WTC11 (cell line): ENCODE measurements at regions not wholly inside any gene's neighbourhood (a gene's known extent, or its start where the extent isn't known, plus 50 kb on each side); places are given as distances from the start of the nearest gene placed in this dataset.

Experiments
- ATAC-seq: fragments of 200-7000 bp; cut with Tn5 transposase; 2 replicates; pipeline ENCODE4 v1.10.0; 2021; ENCODE audit warnings: mild to moderate bottlenecking, moderate library complexity
- CTCF ChIA-PET: fragments of 300-600 bp; sonication (Branson Sonifier 250); formaldehyde crosslinking; loops from one replicate; lab custom pipeline; 2021; ENCODE audit warnings: antibody characterized with exemption; lab: Charles Lee
- POLR2A ChIA-PET: fragments of 350-600 bp; sonication (Branson Sonifier 250); formaldehyde crosslinking; loops from one replicate; lab custom pipeline; 2021; ENCODE audit warnings: antibody characterized with exemption; lab: Charles Lee
- DNase-seq: peaks from one replicate; pipeline ENCODE4 v3.0.0; 2021; ENCODE audit warnings: low spot score
- H3K27ac Mint-ChIP-seq: 2 replicates; pipeline ENCODE4 v1.8.0; 2021; ENCODE audit warnings: mixed read lengths
- H3K27me3 Mint-ChIP-seq: 2 replicates; pipeline ENCODE4 v1.8.0; 2021; ENCODE audit warnings: low read depth, mild to moderate bottlenecking, moderate library complexity, mixed read lengths
- H3K36me3 Mint-ChIP-seq: 2 replicates; pipeline ENCODE4 v1.8.0; 2021; ENCODE audit warnings: mixed read lengths
- H3K4me1 Mint-ChIP-seq: 2 replicates; pipeline ENCODE4 v1.8.0; 2022; ENCODE audit warnings: mixed read lengths
- H3K4me3 Mint-ChIP-seq: 2 replicates; pipeline ENCODE4 v1.8.0; 2021; ENCODE audit warnings: mild to moderate bottlenecking, moderate library complexity, mixed read lengths
- H3K9me3 Mint-ChIP-seq: 2 replicates; pipeline ENCODE4 v1.8.0; 2021; ENCODE audit warnings: mixed read lengths
- ATF2 ChIP-seq: sonication (generic); formaldehyde crosslinking; IDR thresholded peaks from 2 replicates; pipeline ENCODE4 v1.8.1; 2022; ENCODE audit warnings: low read depth, missing genetic modification reagents, borderline replicate concordance
- CREB1 ChIP-seq: sonication (generic); formaldehyde crosslinking; IDR thresholded peaks from 2 replicates; pipeline ENCODE4 v1.8.0; 2023; ENCODE audit warnings: mild to moderate bottlenecking, missing genetic modification reagents
- CREM ChIP-seq: sonication (generic); formaldehyde crosslinking; IDR thresholded peaks from 2 replicates; pipeline ENCODE4 v1.8.1; 2022; ENCODE audit warnings: mild to moderate bottlenecking, missing genetic modification reagents, moderate library complexity
- CTCF ChIP-seq: fragments of 200-600 bp; IDR thresholded peaks from 2 replicates; pipeline ENCODE4 v1.8.0; 2022; ENCODE audit warnings: antibody characterized with exemption
- E2F1 ChIP-seq: sonication (generic); formaldehyde crosslinking; IDR thresholded peaks from 2 replicates; pipeline ENCODE4 v1.8.0; 2022; ENCODE audit warnings: mild to moderate bottlenecking, missing genetic modification reagents
- E2F5 ChIP-seq: sonication (generic); formaldehyde crosslinking; IDR thresholded peaks from 2 replicates; pipeline ENCODE4 v1.8.1; 2022; ENCODE audit warnings: mild to moderate bottlenecking, moderate library complexity, missing genetic modification reagents
- ESRRA ChIP-seq: sonication (generic); formaldehyde crosslinking; IDR thresholded peaks from 2 replicates; pipeline ENCODE4 v1.8.1; 2022; ENCODE audit warnings: mild to moderate bottlenecking, missing genetic modification reagents, borderline replicate concordance
- ETV6 ChIP-seq: sonication (generic); formaldehyde crosslinking; IDR thresholded peaks from 2 replicates; pipeline ENCODE4 v1.8.1; 2022; ENCODE audit warnings: mild to moderate bottlenecking, missing genetic modification reagents
- FOXP4 ChIP-seq: sonication (generic); formaldehyde crosslinking; IDR thresholded peaks from 2 replicates; pipeline ENCODE4 v1.8.0; 2022; ENCODE audit warnings: mild to moderate bottlenecking, missing genetic modification reagents
- GABPB1 ChIP-seq: sonication (generic); formaldehyde crosslinking; IDR thresholded peaks from 2 replicates; pipeline ENCODE4 v1.8.1; 2023; ENCODE audit warnings: mild to moderate bottlenecking, missing genetic modification reagents
- GRHL2 ChIP-seq: fragments of 250-450 bp; sonication (Bioruptor Pico); IDR thresholded peaks from 2 replicates; pipeline ENCODE4 v1.8.0; 2022; ENCODE audit warnings: mild to moderate bottlenecking, moderate library complexity; ENCODE audit not compliant: insufficient replicate concordance, severe bottlenecking
- HMGA2 ChIP-seq: fragments of 250-450 bp; sonication (Bioruptor Pico); IDR thresholded peaks from 2 replicates; pipeline ENCODE4 v1.4.0; 2021; ENCODE audit warnings: mild to moderate bottlenecking, moderate library complexity
- HMGXB4 ChIP-seq: sonication (generic); formaldehyde crosslinking; IDR thresholded peaks from 2 replicates; pipeline ENCODE4 v1.8.1; 2023; ENCODE audit warnings: mild to moderate bottlenecking, moderate library complexity, missing genetic modification reagents
- IRF2 ChIP-seq: sonication (generic); formaldehyde crosslinking; IDR thresholded peaks from 2 replicates; pipeline ENCODE4 v1.8.0; 2022; ENCODE audit warnings: low read depth, missing genetic modification reagents, borderline replicate concordance
- KAT7 ChIP-seq: sonication (generic); formaldehyde crosslinking; IDR thresholded peaks from 2 replicates; pipeline ENCODE4 v1.8.1; 2023; ENCODE audit warnings: missing genetic modification reagents, mild to moderate bottlenecking, borderline replicate concordance
- NR1H2 ChIP-seq: sonication (generic); formaldehyde crosslinking; IDR thresholded peaks from 2 replicates; pipeline ENCODE4 v1.9.0; 2021; ENCODE audit warnings: mild to moderate bottlenecking, moderate library complexity, missing genetic modification reagents
- PRRX2 ChIP-seq: fragments of 250-450 bp; sonication (Bioruptor Pico); IDR thresholded peaks from 2 replicates; pipeline ENCODE4 v1.8.0; 2021; ENCODE audit warnings: mild to moderate bottlenecking
- RELA ChIP-seq: sonication (generic); formaldehyde crosslinking; IDR thresholded peaks from 2 replicates; pipeline ENCODE4 v1.8.1; 2022; ENCODE audit warnings: missing genetic modification reagents, mild to moderate bottlenecking, borderline replicate concordance
- SOX15 ChIP-seq: fragments of 250-450 bp; sonication (Bioruptor Pico); IDR thresholded peaks from 2 replicates; pipeline ENCODE4 v1.9.0; 2021; ENCODE audit warnings: mild to moderate bottlenecking
- SP1 ChIP-seq: sonication (generic); formaldehyde crosslinking; conservative IDR thresholded peaks from 2 replicates; pipeline ENCODE4 v1.8.1; 2022; ENCODE audit warnings: missing genetic modification reagents
- ZMAT4 ChIP-seq: fragments of 250-450 bp; sonication (Bioruptor Pico); IDR thresholded peaks from 2 replicates; pipeline ENCODE4 v1.9.0; 2021; ENCODE audit warnings: mild to moderate bottlenecking
- ZNF121 ChIP-seq: sonication (generic); formaldehyde crosslinking; IDR thresholded peaks from 2 replicates; pipeline ENCODE4 v1.8.0; 2023; ENCODE audit warnings: missing genetic modification reagents
- ZNF138 ChIP-seq: sonication (generic); formaldehyde crosslinking; conservative IDR thresholded peaks from 2 replicates; pipeline ENCODE4 v1.8.1; 2022; ENCODE audit warnings: mild to moderate bottlenecking, moderate library complexity, missing genetic modification reagents
- ZNF232 ChIP-seq: sonication (generic); formaldehyde crosslinking; IDR thresholded peaks from 2 replicates; pipeline ENCODE4 v1.8.0; 2022; ENCODE audit warnings: mild to moderate bottlenecking, missing genetic modification reagents
- ZNF281 ChIP-seq: sonication (generic); formaldehyde crosslinking; IDR thresholded peaks from 2 replicates; pipeline ENCODE4 v1.8.0; 2023; ENCODE audit warnings: mild to moderate bottlenecking, missing genetic modification reagents

GRCh38 chr1:194069831-194070218 is 883.4 kb upstream of the B3GALT2 start:
- ATAC-seq (no peak), DNase-seq (no peak)
- no peaks in the 10 kb centered on the region for H3K36me3 Mint-ChIP-seq
- CTCF ChIA-PET = no interaction called here
- TF ChIP-seq KAT7 = no peak
- no peak for TF ChIP-seq NR1H2
- no peak for TF ChIP-seq SOX15 (CRISPR knock-in tag)
- no peak for TF ChIP-seq CREB1 (CRISPR knock-in tag)
- TF ChIP-seq ZMAT4 (CRISPR knock-in tag) = no peak
- TF ChIP-seq RELA (CRISPR knock-in tag) = no peak
- TF ChIP-seq ESRRA = no peak
- TF ChIP-seq E2F5 (CRISPR knock-in tag) = no peak
- TF ChIP-seq GABPB1 (CRISPR knock-in tag) = no peak
- TF ChIP-seq CREM = no peak
- no peak for TF ChIP-seq HMGXB4 (CRISPR knock-in tag)
- no peak for TF ChIP-seq SP1 (CRISPR knock-in tag)
- TF ChIP-seq GRHL2 = no peak
- TF ChIP-seq ZNF281 (CRISPR knock-in tag) = no peak
- no peak for TF ChIP-seq IRF2 (CRISPR knock-in tag)
- TF ChIP-seq ZNF232 (CRISPR knock-in tag) = no peak
- no peak for TF ChIP-seq PRRX2 (CRISPR knock-in tag)
- TF ChIP-seq, all 79 proteins: peak for 0
- Mint-ChIP-seq H3K4me1 (no peaks in the 10 kb centered on the region), H3K27me3 (no peaks in the 10 kb centered on the region), H3K4me3 (no peak overlapping the region), H3K9me3 (no peaks in the 10 kb centered on the region; the same call in 1 of the 2 replicates), H3K27ac (no peak overlapping the region)
- POLR2A ChIA-PET = no interaction called here

- H3K36me3 Mint-ChIP-seq = no peaks in the 10 kb centered on the region
- H3K27ac Mint-ChIP-seq = no peak overlapping the region
- H3K9me3 Mint-ChIP-seq = no peaks in the 10 kb centered on the region; the same call in 1 of the 2 replicates
- no peak overlapping the region for H3K4me3 Mint-ChIP-seq
- ChIA-PET POLR2A (no interaction called here), CTCF (no interaction called here)
- ATAC-seq (no peak), DNase-seq (no peak)
- H3K27me3 Mint-ChIP-seq = no peaks in the 10 kb centered on the region
- no peaks in the 10 kb centered on the region for H3K4me1 Mint-ChIP-seq
- TF ChIP-seq CTCF (no peak), E2F1 (CRISPR knock-in tag) (no peak), ATF2 (CRISPR knock-in tag) (no peak), GABPB1 (CRISPR knock-in tag) (no peak), FOXP4 (CRISPR knock-in tag) (no peak), ETV6 (no peak), ZNF138 (no peak), ZNF232 (CRISPR knock-in tag) (no peak), ZNF121 (no peak), HMGA2 (CRISPR knock-in tag) (no peak)
Observed at GRCh38 chr1:194069168-194069830, 882.9 kb upstream of the B3GALT2 start.
